ENCODE measurements at regions not wholly inside any gene's neighbourhood (a gene's known extent, or its start where the extent isn't known, plus 50 kb on each side); places are given as distances from the start of the nearest gene placed in this dataset.

DNA sequence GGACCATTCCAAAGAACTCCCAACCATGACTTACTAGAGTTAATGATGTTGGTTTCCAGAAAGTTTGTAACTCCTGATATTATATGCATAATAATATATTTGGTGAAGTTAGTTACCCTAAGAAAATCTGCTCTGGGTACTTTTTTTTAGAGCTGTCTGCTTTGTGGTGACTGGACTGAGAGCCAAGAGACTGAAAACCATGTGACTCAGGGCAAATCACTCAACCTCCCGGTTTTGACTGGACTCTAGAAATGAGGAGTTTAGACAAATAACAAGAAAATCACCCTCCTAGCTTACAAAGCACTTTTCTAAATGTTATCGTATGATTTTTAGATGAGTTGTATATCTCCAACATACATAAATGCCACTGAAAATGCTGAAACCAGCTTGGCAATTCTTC is 138.3 kb upstream of the RND3 start:
- Mint-ChIP-seq H3K36me3 (no peaks in the 10 kb centered on the region), H3K27ac (no peak overlapping the region), H3K4me1 (no peaks in the 10 kb centered on the region), H3K4me3 (no peak overlapping the region), H3K27me3 (no peaks in the 10 kb centered on the region), H3K9me3 (peaks cover 0 to 4% (median 0%) of the 10 kb centered on the region in 8 donors)
- Histone ChIP-seq H3K9me3 (ENCODE audit: control insufficient read depth in 1 of 2, low read length in 2 of 2) (no peaks in the 10 kb centered on the region), H3K27ac (ENCODE audit: low read depth, low read length) (no peak overlapping the region), H3K4me1 (ENCODE audit: insufficient read depth, low read length) (no peaks in the 10 kb centered on the region), H3K27me3 (ENCODE audit: insufficient read depth, low read length) (no peaks in the 10 kb centered on the region), H3K4me3 (ENCODE audit: low read length in 2 of 2) (no peak overlapping the region), H3K36me3 (ENCODE audit: insufficient read depth, low read length) (no peaks in the 10 kb centered on the region)
- POLR2A ChIA-PET (ENCODE audit: partially characterized antibody) = no interaction called here
- intact Hi-C loops (cut with micrococcal nuclease) = no loop called here
- no peak for DNase-seq
- CTCF ChIA-PET (ENCODE audit: partially characterized antibody) = no interaction called here

DNA sequence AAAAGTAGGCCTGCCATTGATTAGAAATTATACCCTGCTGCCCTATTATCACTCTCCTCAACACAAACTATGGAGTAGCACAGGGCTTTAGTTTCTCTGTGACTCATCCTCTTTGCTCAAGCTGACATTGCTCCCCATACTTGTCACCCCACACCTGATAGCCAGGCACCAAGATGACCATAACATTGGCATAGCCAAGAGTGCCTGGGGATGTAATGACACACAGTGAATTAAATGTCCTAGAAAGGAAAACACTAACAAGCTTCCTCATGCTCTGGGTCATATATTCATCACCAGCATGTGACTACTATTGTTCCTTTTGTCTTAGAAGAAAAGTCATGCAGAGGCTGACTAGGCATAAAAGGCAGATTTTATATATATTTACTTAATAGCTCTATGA is 137.8 kb upstream of the RND3 start:
- H3K9me3 ChIP-seq (ENCODE audit: control insufficient read depth in 1 of 2, low read length in 2 of 2) = no peaks in the 10 kb centered on the region
- Mint-ChIP-seq H3K36me3 (no peaks in the 10 kb centered on the region), H3K9me3 (peaks cover 0 to 4% (median 0%) of the 10 kb centered on the region in 8 donors), H3K27me3 (no peaks in the 10 kb centered on the region), H3K27ac (no peak overlapping the region), H3K4me3 (no peak overlapping the region), H3K4me1 (no peaks in the 10 kb centered on the region)
- no peaks in the 10 kb centered on the region for H3K36me3 ChIP-seq (ENCODE audit: insufficient read depth, low read length)
- no peaks in the 10 kb centered on the region for H3K27me3 ChIP-seq (ENCODE audit: insufficient read depth, low read length)
- H3K4me1 ChIP-seq (ENCODE audit: insufficient read depth, low read length) = no peaks in the 10 kb centered on the region
- intact Hi-C loops (cut with micrococcal nuclease) = no loop called here
- no peak overlapping the region for H3K4me3 ChIP-seq (ENCODE audit: low read length in 2 of 2)
- no peak for DNase-seq
- ChIA-PET POLR2A (ENCODE audit: partially characterized antibody) (no interaction called here), CTCF (ENCODE audit: partially characterized antibody) (no interaction called here)
- no peak overlapping the region for H3K27ac ChIP-seq (ENCODE audit: low read depth, low read length)

- POLR2A ChIA-PET (ENCODE audit: partially characterized antibody) = no interaction called here
- no peak overlapping the region for H3K4me3 ChIP-seq (ENCODE audit: low read length in 2 of 2)
- H3K27me3 ChIP-seq (ENCODE audit: insufficient read depth, low read length) = no peaks in the 10 kb centered on the region
- Mint-ChIP-seq H3K9me3 (peaks cover 0 to 4% (median 0%) of the 10 kb centered on the region in 8 donors), H3K27ac (no peak overlapping the region), H3K36me3 (no peaks in the 10 kb centered on the region), H3K4me1 (no peaks in the 10 kb centered on the region), H3K27me3 (no peaks in the 10 kb centered on the region), H3K4me3 (no peak overlapping the region)
- DNase-seq = no peak
- CTCF ChIA-PET (ENCODE audit: partially characterized antibody) = no interaction called here
- intact Hi-C loops (cut with micrococcal nuclease) = no loop called here
- H3K27ac ChIP-seq (ENCODE audit: low read depth, low read length) = no peak overlapping the region
- no peaks in the 10 kb centered on the region for H3K4me1 ChIP-seq (ENCODE audit: insufficient read depth, low read length)
- H3K36me3 ChIP-seq (ENCODE audit: insufficient read depth, low read length) = no peaks in the 10 kb centered on the region
- H3K9me3 ChIP-seq (ENCODE audit: control insufficient read depth in 1 of 2, low read length in 2 of 2) = no peaks in the 10 kb centered on the region
Observed at GRCh38 chr2:150624001-150624401, 136.5 kb upstream of the RND3 start.

GRCh38 chr2:150621526-150622213 is 134.2 kb upstream of the RND3 start:
- Histone ChIP-seq H3K27ac (ENCODE audit: low read depth, low read length) (no peak overlapping the region), H3K27me3 (ENCODE audit: insufficient read depth, low read length) (no peaks in the 10 kb centered on the region), H3K4me3 (ENCODE audit: low read length in 2 of 2) (no peak overlapping the region), H3K36me3 (ENCODE audit: insufficient read depth, low read length) (no peaks in the 10 kb centered on the region), H3K9me3 (ENCODE audit: control insufficient read depth in 1 of 2, low read length in 2 of 2) (no peaks in the 10 kb centered on the region), H3K4me1 (ENCODE audit: insufficient read depth, low read length) (no peaks in the 10 kb centered on the region)
- CTCF ChIA-PET (ENCODE audit: partially characterized antibody) = no interaction called here
- H3K9me3 Mint-ChIP-seq = peaks cover 0 to 4% (median 0%) of the 10 kb centered on the region in 8 donors
- intact Hi-C loops (cut with micrococcal nuclease) = no loop called here
- no peaks in the 10 kb centered on the region for H3K4me1 Mint-ChIP-seq
- no peak overlapping the region for H3K4me3 Mint-ChIP-seq
- no peaks in the 10 kb centered on the region for H3K36me3 Mint-ChIP-seq
- no peak overlapping the region for H3K27ac Mint-ChIP-seq
- no peaks in the 10 kb centered on the region for H3K27me3 Mint-ChIP-seq
- POLR2A ChIA-PET (ENCODE audit: partially characterized antibody) = no interaction called here
- no peak for DNase-seq

DNA sequence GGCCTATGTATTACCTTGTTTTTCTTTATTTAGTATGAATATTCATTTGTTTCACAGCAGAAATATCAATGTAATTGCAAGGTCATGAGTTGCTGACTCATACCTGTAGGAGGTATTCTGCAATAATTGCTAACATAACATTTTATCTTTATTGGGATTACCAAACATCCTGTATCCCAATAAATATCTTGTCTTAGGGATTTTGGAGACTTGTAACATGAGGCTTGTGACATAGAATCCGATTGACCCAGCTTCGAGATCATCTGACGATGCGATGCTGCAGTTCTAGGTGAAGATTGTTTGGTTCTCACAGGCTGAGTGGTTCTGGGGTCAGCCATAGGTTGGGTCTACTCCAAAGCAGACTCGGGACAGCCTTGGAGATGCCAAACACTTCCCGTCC is 133.4 kb upstream of the RND3 start:
- Histone ChIP-seq H3K4me1 (ENCODE audit: insufficient read depth, low read length) (no peaks in the 10 kb centered on the region), H3K9me3 (ENCODE audit: control insufficient read depth in 1 of 2, low read length in 2 of 2) (no peaks in the 10 kb centered on the region), H3K27me3 (ENCODE audit: insufficient read depth, low read length) (no peaks in the 10 kb centered on the region), H3K36me3 (ENCODE audit: insufficient read depth, low read length) (no peaks in the 10 kb centered on the region), H3K27ac (ENCODE audit: low read depth, low read length) (no peak overlapping the region), H3K4me3 (ENCODE audit: low read length in 2 of 2) (no peak overlapping the region)
- intact Hi-C loops (cut with micrococcal nuclease) = no loop called here
- no peaks in the 10 kb centered on the region for H3K4me1 Mint-ChIP-seq
- ChIA-PET CTCF (ENCODE audit: partially characterized antibody) (no interaction called here), POLR2A (ENCODE audit: partially characterized antibody) (no interaction called here)
- no peaks in the 10 kb centered on the region for H3K36me3 Mint-ChIP-seq
- peaks cover 0 to 4% (median 0%) of the 10 kb centered on the region in 8 donors for H3K9me3 Mint-ChIP-seq
- DNase-seq = no peak
- H3K4me3 Mint-ChIP-seq = no peak overlapping the region
- no peaks in the 10 kb centered on the region for H3K27me3 Mint-ChIP-seq
- no peak overlapping the region for H3K27ac Mint-ChIP-seq

- Mint-ChIP-seq H3K36me3 (no peaks in the 10 kb centered on the region), H3K27ac (no peak overlapping the region), H3K4me3 (no peak overlapping the region), H3K27me3 (no peaks in the 10 kb centered on the region), H3K9me3 (peaks cover 0 to 4% (median 0%) of the 10 kb centered on the region in 8 donors), H3K4me1 (no peaks in the 10 kb centered on the region)
- Histone ChIP-seq H3K36me3 (ENCODE audit: insufficient read depth, low read length) (no peaks in the 10 kb centered on the region), H3K27ac (ENCODE audit: low read depth, low read length) (no peak overlapping the region), H3K4me1 (ENCODE audit: insufficient read depth, low read length) (no peaks in the 10 kb centered on the region), H3K4me3 (ENCODE audit: low read length in 2 of 2) (no peak overlapping the region), H3K9me3 (ENCODE audit: control insufficient read depth in 1 of 2, low read length in 2 of 2) (no peaks in the 10 kb centered on the region), H3K27me3 (ENCODE audit: insufficient read depth, low read length) (no peaks in the 10 kb centered on the region)
- POLR2A ChIA-PET (ENCODE audit: partially characterized antibody) = no interaction called here
- intact Hi-C loops (cut with micrococcal nuclease) = no loop called here
- CTCF ChIA-PET (ENCODE audit: partially characterized antibody) = no interaction called here
- no peak for DNase-seq
Observed at GRCh38 chr2:150620416-150620815, 132.9 kb upstream of the RND3 start.

GRCh38 chr2:150619607-150620330 is 132.3 kb upstream of the RND3 start:
- H3K4me1 ChIP-seq (ENCODE audit: insufficient read depth, low read length) = no peaks in the 10 kb centered on the region
- CTCF ChIA-PET (ENCODE audit: partially characterized antibody) = no interaction called here
- H3K27ac Mint-ChIP-seq = no peak overlapping the region
- intact Hi-C loops (cut with micrococcal nuclease) = no loop called here
- DNase-seq = no peak
- H3K9me3 ChIP-seq (ENCODE audit: control insufficient read depth in 1 of 2, low read length in 2 of 2) = no peaks in the 10 kb centered on the region
- no peak overlapping the region for H3K4me3 ChIP-seq (ENCODE audit: low read length in 2 of 2)
- H3K27me3 Mint-ChIP-seq = peaks cover 0 to 1% of the 10 kb centered on the region in 2 donors
- POLR2A ChIA-PET (ENCODE audit: partially characterized antibody) = no interaction called here
- H3K36me3 Mint-ChIP-seq = no peaks in the 10 kb centered on the region
- no peak overlapping the region for H3K27ac ChIP-seq (ENCODE audit: low read depth, low read length)
- H3K4me3 Mint-ChIP-seq = no peak overlapping the region
- H3K9me3 Mint-ChIP-seq = peaks cover 0 to 2% (median 0%) of the 10 kb centered on the region in 8 donors
- H3K27me3 ChIP-seq (ENCODE audit: insufficient read depth, low read length) = no peaks in the 10 kb centered on the region
- no peaks in the 10 kb centered on the region for H3K36me3 ChIP-seq (ENCODE audit: insufficient read depth, low read length)
- no peaks in the 10 kb centered on the region for H3K4me1 Mint-ChIP-seq

All from CD4-positive, alpha-beta memory T cell (primary cell).